ENCODE measurements at regions not wholly inside any gene's neighbourhood (a gene's known extent, or its start where the extent isn't known, plus 50 kb on each side); places are given as distances from the start of the nearest gene placed in this dataset.

GRCh38 chr10:131425752-131426533 lies 114.4 kb upstream of the TCERG1L start:
- no peak for DNase-seq (ENCODE audit: low spot score)

DNA sequence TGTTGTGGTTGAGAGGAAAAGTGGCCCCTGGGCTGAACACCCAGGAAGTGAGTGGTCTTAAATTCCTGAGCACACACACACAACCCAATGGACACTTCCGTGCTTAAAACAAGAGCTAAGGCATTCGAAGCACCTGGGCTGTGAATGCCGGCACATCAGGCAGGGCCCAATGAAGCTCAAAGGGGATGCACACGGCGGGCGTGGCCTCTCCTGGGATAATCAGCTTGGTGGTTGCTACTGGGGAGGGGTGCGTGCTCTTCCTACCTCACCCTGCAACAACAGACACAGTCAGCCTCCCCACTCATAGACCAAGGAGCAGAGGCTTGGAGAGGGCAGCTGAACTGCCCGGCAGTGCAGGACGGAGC lies 115.0 kb upstream of the TCERG1L start:
- DNase-seq (ENCODE audit: low spot score): no peak

DNA sequence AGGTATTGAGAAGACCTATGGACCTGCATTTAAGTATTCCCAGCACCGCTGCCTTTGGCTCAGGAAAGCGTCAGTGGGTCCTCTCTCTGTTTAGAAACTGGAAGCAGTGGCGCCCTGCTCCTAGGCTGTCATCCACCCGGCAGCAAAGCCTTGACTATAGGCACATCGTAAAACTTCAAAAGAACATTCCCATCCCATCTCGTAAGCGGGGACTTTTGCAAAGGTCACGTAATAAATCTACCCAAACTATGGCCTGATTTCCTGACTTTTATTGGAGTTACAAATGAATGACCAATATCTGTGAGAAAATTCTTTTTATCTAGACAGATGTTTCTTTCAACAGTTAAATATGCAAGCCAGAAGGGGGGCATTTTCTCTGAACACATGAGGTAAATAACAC lies 115.8 kb upstream of the TCERG1L start:
- no peak for DNase-seq (ENCODE audit: low spot score)

DNA sequence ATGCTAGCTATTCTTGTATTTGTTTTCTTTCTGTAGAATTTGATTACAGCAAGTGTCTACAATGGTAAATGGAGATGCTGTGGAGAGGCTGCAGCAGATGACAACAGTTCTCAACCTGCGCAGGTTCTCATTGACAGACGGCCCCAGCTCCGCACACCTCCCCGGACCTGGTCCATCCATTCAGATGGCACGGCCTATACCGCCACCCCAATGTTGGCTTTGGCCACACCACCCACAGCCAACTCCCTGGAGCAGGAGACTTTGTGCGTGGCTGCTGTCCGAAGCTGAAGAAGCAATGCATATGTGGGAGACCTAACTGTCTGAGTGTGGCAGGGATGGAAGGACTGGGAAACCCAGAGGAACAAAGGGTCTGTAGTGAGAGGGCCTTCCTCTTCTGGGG lies 116.4 kb upstream of the TCERG1L start:
- no peak for DNase-seq (ENCODE audit: low spot score)

DNA sequence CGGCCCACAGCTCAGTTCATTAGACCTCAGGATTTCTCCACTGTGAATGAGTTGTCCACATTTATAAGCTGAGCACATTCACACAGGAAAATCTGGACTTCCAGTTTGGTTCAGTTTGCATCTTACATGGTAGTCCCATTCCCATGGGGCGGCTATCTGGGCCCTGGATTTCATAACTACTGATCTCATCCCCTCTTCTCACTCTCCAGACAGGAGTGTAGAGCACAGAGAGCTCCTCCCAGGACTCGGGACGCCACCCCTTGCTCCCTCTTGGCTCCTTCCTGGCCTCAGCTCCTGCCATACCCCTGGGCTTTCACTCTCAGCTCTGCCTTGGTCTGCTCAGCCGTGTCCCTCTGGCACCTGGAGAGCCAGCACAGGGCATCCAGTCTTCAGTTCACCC lies 117.6 kb upstream of the TCERG1L start:
- DNase-seq (ENCODE audit: low spot score): no peak

GRCh38 chr10:131429942-131430341 lies 118.4 kb upstream of the TCERG1L start:
- peak; percentile 57 for DNase-seq (ENCODE audit: low spot score)

GRCh38 chr10:131430716-131431412 lies 119.3 kb upstream of the TCERG1L start:
- DNase-seq (ENCODE audit: low spot score): no peak

DNA sequence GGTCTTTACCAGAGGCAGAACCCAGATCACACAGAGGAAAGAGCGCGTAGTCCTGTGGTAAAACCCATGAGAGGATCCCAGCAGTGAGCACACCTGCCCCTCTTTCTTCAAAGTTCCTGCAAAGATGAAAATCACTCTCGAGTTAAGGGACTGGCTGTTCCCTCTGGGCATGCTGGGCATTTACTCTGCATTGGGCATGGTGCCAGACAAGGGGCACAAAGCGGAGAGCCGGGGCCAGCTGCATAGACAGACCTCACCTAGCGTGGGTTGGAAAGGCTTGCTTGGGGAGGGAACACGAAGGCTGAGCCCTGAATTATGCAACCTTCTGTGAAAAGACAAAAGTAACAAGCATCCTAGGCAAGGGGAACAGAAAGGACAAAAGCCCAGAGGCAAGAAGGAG lies 120.0 kb upstream of the TCERG1L start:
- DNase-seq (ENCODE audit: low spot score): no peak

- DNase-seq (ENCODE audit: low spot score): no peak
These were observed 120.6 kb upstream of the TCERG1L start for GRCh38 chr10:131431978-131432690.

DNA sequence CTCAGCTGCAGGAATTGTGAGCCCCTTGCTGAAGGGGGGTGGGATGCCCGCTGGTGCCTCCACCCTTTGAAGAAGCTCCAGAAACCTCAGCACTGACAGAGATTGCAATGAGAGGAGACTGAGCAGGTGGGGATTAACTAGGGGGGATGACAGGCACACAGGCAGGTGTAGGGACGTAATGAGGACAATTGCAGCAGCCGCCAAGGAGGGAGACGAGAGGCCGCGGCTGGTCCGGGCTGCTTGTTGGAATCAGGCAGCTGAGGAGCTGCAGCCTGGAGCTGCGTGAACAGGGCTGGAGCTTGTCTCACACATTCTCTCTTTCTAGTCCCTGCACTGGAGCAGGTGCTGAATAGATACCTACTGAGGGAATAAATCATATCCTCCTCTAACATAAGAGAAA lies 122.0 kb upstream of the TCERG1L start:
- DNase-seq (ENCODE audit: low spot score): no peak

- no peak for DNase-seq (ENCODE audit: low spot score)
These were observed 123.7 kb upstream of the TCERG1L start for GRCh38 chr10:131435232-131435631.

GRCh38 chr10:131435760-131436457 lies 124.4 kb upstream of the TCERG1L start:
- no peak for DNase-seq (ENCODE audit: low spot score)

DNA sequence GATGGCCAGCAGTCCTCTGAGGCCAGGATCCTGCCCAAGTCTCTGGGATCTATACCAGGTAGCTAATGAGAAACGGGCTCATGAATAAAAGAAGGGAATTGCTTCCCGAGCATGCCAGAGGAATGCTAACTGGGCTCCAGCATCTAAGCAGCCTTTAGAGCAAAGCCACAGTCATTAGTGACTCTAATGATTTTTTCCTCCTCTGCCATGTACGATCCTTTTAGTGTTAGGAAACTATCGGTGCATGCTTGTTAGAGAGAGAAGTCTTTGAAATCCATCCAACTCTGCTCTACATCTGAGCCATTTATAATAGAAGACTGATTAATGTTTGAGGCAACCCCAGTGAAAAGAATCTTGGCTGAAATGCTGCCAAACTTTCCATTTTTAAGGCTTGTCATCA lies 124.9 kb upstream of the TCERG1L start:
- DNase-seq (ENCODE audit: low spot score): no peak

DNA sequence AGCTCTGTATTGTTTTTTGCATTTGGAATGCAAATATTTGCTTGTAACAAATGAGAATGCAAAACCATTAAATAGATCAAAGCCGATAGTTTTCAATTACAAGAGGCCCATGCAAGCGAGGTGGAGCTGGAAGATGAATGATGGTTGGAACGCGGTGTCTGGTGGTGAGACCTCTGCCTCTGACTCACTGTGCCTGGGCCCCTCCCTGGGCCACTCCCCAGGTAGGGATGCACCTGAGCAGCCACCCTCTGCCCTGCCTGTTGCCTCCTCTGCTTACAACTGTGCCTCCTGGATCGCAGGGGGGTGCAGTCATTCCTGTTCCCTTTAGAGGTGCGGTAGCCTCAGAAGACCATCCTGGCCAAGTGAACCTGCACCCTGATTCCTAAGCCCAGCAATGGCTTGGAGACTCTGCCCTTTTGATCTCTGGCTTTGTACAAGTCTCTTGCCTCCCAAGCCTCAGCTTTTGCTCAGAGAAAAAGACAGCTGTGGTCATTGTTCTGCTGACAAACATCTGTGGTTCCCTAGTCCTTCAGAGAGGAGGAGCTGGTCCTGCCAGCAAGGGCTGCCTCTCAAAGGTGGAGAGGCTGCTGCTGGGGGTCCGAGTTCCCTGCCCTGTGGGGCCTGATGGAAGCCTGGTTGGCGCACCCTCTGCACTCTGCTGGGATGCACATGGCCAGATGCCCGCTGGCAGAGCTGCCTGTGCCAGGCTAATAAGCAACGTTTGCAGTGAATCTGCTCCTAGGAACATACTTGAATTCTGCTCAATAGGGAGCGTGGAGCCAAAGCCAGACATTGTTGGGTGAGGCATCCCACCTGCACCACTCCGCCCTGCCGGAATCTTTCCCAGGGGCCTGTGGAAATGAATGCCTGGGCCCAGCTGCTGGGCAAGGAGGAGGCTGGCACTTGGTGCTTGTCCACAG lies 126.3 kb upstream of the TCERG1L start:
- no peak for DNase-seq (ENCODE audit: low spot score)

GRCh38 chr10:131438665-131439064 lies 127.1 kb upstream of the TCERG1L start:
- no peak for DNase-seq (ENCODE audit: low spot score)

- no peak for DNase-seq (ENCODE audit: low spot score)
These were observed 128.2 kb upstream of the TCERG1L start for GRCh38 chr10:131439705-131440104.

DNA sequence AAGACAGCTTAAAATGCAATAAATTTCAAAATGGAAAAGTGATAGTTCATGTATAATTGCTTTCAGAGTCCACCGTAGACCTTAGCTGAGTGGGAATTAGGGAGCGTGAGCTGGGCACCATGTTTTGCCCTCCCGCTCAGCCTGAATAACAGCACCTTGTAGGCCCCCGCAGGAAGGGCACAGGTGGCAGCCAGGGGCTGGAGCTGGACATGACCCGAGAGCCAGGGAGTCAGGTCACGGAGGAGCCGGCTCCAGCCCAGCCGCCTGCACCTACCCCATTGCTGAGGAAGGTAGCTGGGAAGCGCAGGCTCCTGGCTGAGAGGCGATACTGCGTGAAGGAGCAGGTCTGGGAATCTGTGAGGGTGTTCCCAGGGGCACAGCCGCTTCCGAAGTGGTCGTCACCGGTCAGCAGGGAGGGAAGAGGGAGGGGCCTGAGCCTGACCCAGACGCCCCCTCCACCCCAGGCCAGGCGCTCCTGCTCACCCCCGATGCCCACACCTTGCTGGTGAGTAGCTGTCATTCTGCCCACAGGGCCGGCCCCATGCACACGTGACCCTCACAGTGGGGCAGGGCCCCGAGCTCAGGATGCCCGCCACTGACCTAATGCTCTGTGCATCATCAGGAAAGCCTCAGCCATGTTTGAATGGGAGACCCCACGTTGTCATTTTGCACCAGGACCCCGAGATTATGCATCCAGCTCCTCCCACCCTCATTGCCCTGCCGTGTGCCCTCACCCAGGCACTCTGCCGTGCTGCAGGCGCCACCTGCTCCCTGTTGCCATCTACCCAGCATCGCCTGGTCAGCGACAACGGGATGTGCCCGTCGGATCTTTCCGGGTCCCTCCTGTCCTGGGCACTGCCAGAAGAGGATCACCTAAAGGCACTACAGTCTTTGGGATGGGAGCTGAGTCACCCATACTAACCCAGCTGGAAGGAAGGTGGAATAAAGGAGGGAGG lies 129.2 kb upstream of the TCERG1L start:
- no peak for DNase-seq (ENCODE audit: low spot score)

DNA sequence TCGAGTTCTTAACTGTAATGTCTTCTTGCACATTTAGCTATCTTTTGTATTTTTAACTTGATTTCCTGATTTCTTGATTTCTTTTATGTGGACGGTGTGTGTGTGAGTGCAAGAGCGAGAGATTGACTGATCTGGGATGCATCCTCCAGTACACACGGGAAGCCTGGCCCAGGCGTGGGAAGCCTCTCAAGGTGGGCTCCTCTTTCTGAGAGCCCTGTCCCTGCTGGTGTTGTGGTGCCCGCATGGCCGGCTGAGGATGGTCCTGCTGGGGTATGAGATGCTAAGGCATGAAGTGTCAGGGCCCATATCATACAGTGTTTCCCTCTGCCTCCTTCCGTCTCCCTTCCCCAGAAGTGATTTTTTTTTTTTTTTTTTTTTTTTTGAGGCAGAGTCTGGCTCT lies 130.8 kb upstream of the TCERG1L start:
- DNase-seq (ENCODE audit: low spot score): no peak

- DNase-seq (ENCODE audit: low spot score): no peak
These were observed 132.8 kb upstream of the TCERG1L start for GRCh38 chr10:131444286-131444685.

DNA sequence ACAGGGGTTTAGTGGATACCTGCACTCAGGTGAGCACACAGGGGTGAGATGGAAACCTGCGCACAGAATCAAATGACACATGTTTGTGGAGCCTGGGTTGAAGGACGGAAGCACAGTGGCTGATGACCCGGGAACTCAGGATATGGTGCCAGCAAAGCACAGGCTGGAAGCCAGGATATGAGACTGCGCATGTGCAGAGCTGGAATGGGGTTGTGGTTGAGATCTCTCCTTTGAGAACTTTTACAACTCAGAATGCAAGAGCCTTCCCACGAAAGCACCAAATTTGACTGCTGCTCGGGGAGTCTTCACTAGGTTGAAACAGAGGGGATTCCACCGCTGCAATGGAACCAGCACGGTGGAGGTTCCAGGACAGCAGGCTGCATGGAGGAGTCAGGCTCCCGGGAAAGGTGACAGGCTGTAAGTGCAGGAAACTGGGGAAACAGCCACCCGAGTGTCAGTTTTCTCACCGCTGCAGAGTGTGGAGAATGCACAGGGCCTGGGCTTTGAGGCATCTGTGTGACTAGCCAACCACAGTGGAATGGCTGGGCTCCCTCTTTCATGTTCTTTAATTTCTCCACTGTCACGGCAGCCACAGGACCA lies 133.4 kb upstream of the TCERG1L start:
- no peak for DNase-seq (ENCODE audit: low spot score)
